IMR-90 (cell line): ENCODE measurements at regions not wholly inside any gene's neighbourhood (a gene's known extent, or its start where the extent isn't known, plus 50 kb on each side); places are given as distances from the start of the nearest gene placed in this dataset.

Experiments used
- ATAC-seq: fragments of 200-7000 bp; cut with Tn5 transposase; 2 replicates; pipeline ENCODE4 v1.9.1; 2020; ENCODE audit warnings: low read depth, mild to moderate bottlenecking, moderate library complexity
- BruUV-seq: library from RNA; stranded (reverse); fragments of 400-500 nt; replicated peaks from 2 replicates; lab custom pipeline; 2021; lab: Mats Ljungman, UMichigan
- CTCF ChIA-PET: fragments of 300-600 bp; formaldehyde crosslinking; extraction: SDS; loops from one replicate; lab custom pipeline; 2021; ENCODE audit warnings: antibody characterized with exemption; lab: Yijun Ruan, JAX
- POLR2A ChIA-PET: fragments of 300-600 bp; sonication (Branson Sonifier 250); formaldehyde crosslinking; loops from one replicate; lab custom pipeline; 2022; ENCODE audit warnings: antibody characterized with exemption; ENCODE audit not compliant: unreplicated experiment; lab: Charles Lee
- DNase-seq: peaks from one replicate; pipeline ENCODE4 v3.0.0; 2013
- H2AFZ ChIP-seq: replicated peaks from 2 replicates; pipeline ENCODE3; 2013; ENCODE audit warnings: low read length, mild to moderate bottlenecking; ENCODE audit not compliant: poor library complexity
- H2AK5ac ChIP-seq: 2 replicates; pipeline ENCODE4 v1.6.1; 2013; ENCODE audit warnings: low read depth, low read length, inconsistent platforms
- H2AK9ac ChIP-seq: replicated peaks from 2 replicates; pipeline ENCODE3; 2013; ENCODE audit warnings: mild to moderate bottlenecking, low read depth, low read length, moderate library complexity; ENCODE audit not compliant: poor library complexity
- H2BK120ac ChIP-seq: 2 replicates; pipeline ENCODE4 v1.6.1; 2013; ENCODE audit warnings: low read depth, low read length, inconsistent platforms
- H2BK15ac ChIP-seq: 3 replicates; pipeline ENCODE4 v1.6.1; 2013; ENCODE audit warnings: low read depth, low read length, inconsistent platforms
- H2BK20ac ChIP-seq: 2 replicates; pipeline ENCODE4 v1.6.1; 2013; ENCODE audit warnings: low read depth, mild to moderate bottlenecking, inconsistent platforms, low read length, moderate library complexity
- H2BK5ac ChIP-seq: 2 replicates; pipeline ENCODE4 v1.6.1; 2013; ENCODE audit warnings: mild to moderate bottlenecking, low read depth, low read length, inconsistent platforms; ENCODE audit not compliant: poor library complexity, severe bottlenecking
- H3K14ac ChIP-seq: replicated peaks from 2 replicates; pipeline ENCODE4 v1.6.1; 2013; ENCODE audit warnings: low read depth, low read length, inconsistent platforms
- H3K18ac ChIP-seq: 2 replicates; pipeline ENCODE4 v1.6.1; 2013; ENCODE audit warnings: low read depth, low read length, control low read depth
- H3K23ac ChIP-seq: 2 replicates; pipeline ENCODE4 v1.6.1; 2013; ENCODE audit warnings: low read depth, low read length, inconsistent platforms
- H3K27ac ChIP-seq: 2 replicates; pipeline ENCODE4 v1.5.1; 2013; ENCODE audit warnings: mild to moderate bottlenecking, control low read depth, low read length; ENCODE audit not compliant: insufficient read depth
- H3K27me3 ChIP-seq: 2 replicates; pipeline ENCODE4 v1.6.1; 2013; ENCODE audit warnings: low read length; ENCODE audit not compliant: control insufficient read depth, insufficient read depth
- H3K36me3 ChIP-seq: 2 replicates; pipeline ENCODE4 v1.6.1; 2013; ENCODE audit warnings: low read length, mixed read lengths; ENCODE audit not compliant: control insufficient read depth, insufficient read depth
- H3K4ac ChIP-seq: 2 replicates; pipeline ENCODE4 v1.6.1; 2013; ENCODE audit warnings: low read depth, low read length, inconsistent platforms
- H3K4me1 ChIP-seq: 2 replicates; pipeline ENCODE4 v1.6.1; 2013; ENCODE audit warnings: low read length, mixed read lengths; ENCODE audit not compliant: control insufficient read depth, insufficient read depth
- H3K4me2 ChIP-seq: 2 replicates; pipeline ENCODE4 v1.6.1; 2013; ENCODE audit warnings: low read depth, mild to moderate bottlenecking, control low read depth, low read length, moderate library complexity
- H3K4me3 ChIP-seq: 2 replicates; pipeline ENCODE4 v1.5.1; 2013; ENCODE audit warnings: low read depth, mild to moderate bottlenecking, control low read depth, low read length, moderate library complexity; ENCODE audit not compliant: insufficient read depth
- H3K56ac ChIP-seq: 2 replicates; pipeline ENCODE4 v1.6.1; 2013; ENCODE audit warnings: low read length, inconsistent platforms; ENCODE audit not compliant: insufficient read depth; ENCODE audit errors: extremely low read depth
- H3K79me1 ChIP-seq, 2 experiments: 2 replicates each; pipeline ENCODE4 v1.6.1; 2013; ENCODE audit warnings: low read length in 2 of 2, inconsistent platforms in 1 of 2, low read depth in 1 of 2
- H3K9ac ChIP-seq: 2 replicates; pipeline ENCODE4 v1.6.1; 2013; ENCODE audit warnings: low read depth, low read length, control low read depth
- H3K9me1 ChIP-seq: 2 replicates; pipeline ENCODE4 v1.6.1; 2013; ENCODE audit warnings: low read length, inconsistent platforms; ENCODE audit not compliant: insufficient read depth
- H3K9me3 ChIP-seq: 2 replicates; pipeline ENCODE4 v1.6.1; 2013; ENCODE audit warnings: low read length; ENCODE audit not compliant: control insufficient read depth, insufficient read depth
- H4K20me1 ChIP-seq: 2 replicates; pipeline ENCODE4 v1.6.1; 2013; ENCODE audit warnings: low read length, inconsistent platforms; ENCODE audit not compliant: insufficient read depth
- H4K5ac ChIP-seq: 2 replicates; pipeline ENCODE4 v1.6.1; 2013; ENCODE audit warnings: mild to moderate bottlenecking, low read depth, low read length, control low read depth
- H4K8ac ChIP-seq, 2 experiments: 2 replicates each; pipeline ENCODE4 v1.6.1; 2013; ENCODE audit warnings: low read depth in 2 of 2, low read length in 2 of 2, control low read depth in 1 of 2, inconsistent platforms in 1 of 2
- H4K91ac ChIP-seq: 2 replicates; pipeline ENCODE4 v1.6.1; 2013; ENCODE audit warnings: low read depth, low read length, inconsistent platforms; ENCODE audit not compliant: insufficient read depth
- BHLHE40 ChIP-seq: fragments of 150-350 bp; IDR thresholded peaks from 2 replicates; pipeline ENCODE4 v1.6.1; 2016; ENCODE audit warnings: mild to moderate bottlenecking, low read depth, low read length
- CEBPB ChIP-seq: IDR thresholded peaks from 2 replicates; pipeline ENCODE4 v1.6.1; 2012; ENCODE audit warnings: low read depth, low read length, improper control_type of control experiment
- CHD1 ChIP-seq: IDR thresholded peaks from 2 replicates; pipeline ENCODE4 v1.6.1; 2012; ENCODE audit warnings: low read depth, low read length, improper control_type of control experiment
- CTCF ChIP-seq: conservative IDR thresholded peaks from 2 replicates; pipeline ENCODE4 v1.5.1; 2012; ENCODE audit warnings: mild to moderate bottlenecking, low read depth, low read length, improper control_type of control experiment
- FOS ChIP-seq: fragments of 150-350 bp; IDR thresholded peaks from 2 replicates; pipeline ENCODE4 v1.6.1; 2016; ENCODE audit warnings: low read depth, low read length
- MAFK ChIP-seq: IDR thresholded peaks from 2 replicates; pipeline ENCODE4 v1.6.1; 2012; ENCODE audit warnings: low read depth, low read length, improper control_type of control experiment
- MAZ ChIP-seq: IDR thresholded peaks from 2 replicates; pipeline ENCODE4 v1.6.1; 2012; ENCODE audit warnings: low read depth, mild to moderate bottlenecking, low read length, improper control_type of control experiment, moderate library complexity, borderline replicate concordance
- MXI1 ChIP-seq: IDR thresholded peaks from 2 replicates; pipeline ENCODE4 v1.6.1; 2012; ENCODE audit warnings: low read depth, mild to moderate bottlenecking, low read length, moderate library complexity, borderline replicate concordance
- NFE2L2 ChIP-seq: fragments of 150-350 bp; IDR thresholded peaks from 2 replicates; pipeline ENCODE4 v1.6.1; 2016; ENCODE audit warnings: low read depth, mild to moderate bottlenecking, low read length
- POLR2A ChIP-seq: IDR thresholded peaks from 2 replicates; pipeline ENCODE4 v1.6.1; 2012; ENCODE audit warnings: mild to moderate bottlenecking, low read depth, low read length
- RAD21 ChIP-seq: IDR thresholded peaks from 2 replicates; pipeline ENCODE4 v1.6.1; 2012; ENCODE audit warnings: low read length, improper control_type of control experiment
- RCOR1 ChIP-seq: IDR thresholded peaks from 2 replicates; pipeline ENCODE4 v1.6.1; 2012; ENCODE audit warnings: mild to moderate bottlenecking, low read length, improper control_type of control experiment; ENCODE audit not compliant: insufficient replicate concordance
- RFX5 ChIP-seq: IDR thresholded peaks from 2 replicates; pipeline ENCODE4 v1.8.0; 2012; ENCODE audit warnings: low read depth, mild to moderate bottlenecking, low read length, moderate library complexity
- SMC3 ChIP-seq: fragments of 150-350 bp; IDR thresholded peaks from 2 replicates; pipeline ENCODE4 v1.6.1; 2016; ENCODE audit warnings: low read depth, mild to moderate bottlenecking, antibody characterized with exemption, low read length, moderate library complexity
- USF2 ChIP-seq: fragments of 150-350 bp; IDR thresholded peaks from 2 replicates; pipeline ENCODE4 v1.6.1; 2017; ENCODE audit warnings: mild to moderate bottlenecking, antibody characterized with exemption, low read length, low read depth
- dilution Hi-C: fragments of 300-500 bp; cut with HindIII; formaldehyde crosslinking; loops from one replicate; pipeline ENCODE4 v1.14.3; 2018; ENCODE audit warnings: low sequenced_read_pairs; ENCODE audit not compliant: unreplicated experiment
- in situ Hi-C: fragments of 300-500 bp; cut with MboI; formaldehyde crosslinking; loops from 3 replicates; pipeline ENCODE4 v1.14.3; 2019; ENCODE audit warnings: low sequenced_read_pairs, inconsistent platforms, mixed read lengths
- intact Hi-C: fragments of 100-400 bp; cut with micrococcal nuclease; formaldehyde crosslinking; loops from 2 replicates; pipeline ENCODE4 v1.10.0; 2022
- TF ChIP-seq, protein P1 (sequence below): fragments of 150-350 bp; IDR thresholded peaks from 2 replicates; pipeline ENCODE4 v1.6.1; 2016; ENCODE audit warnings: low read depth, mild to moderate bottlenecking, low read length, moderate library complexity, borderline replicate concordance

GRCh38 chrX:113455582-113455981 is 615.0 kb upstream of the AMOT start:
- Histone ChIP-seq H3K9me3 (no peaks in the 10 kb centered on the region), H2AK9ac (no peak overlapping the region), H3K18ac (no peak overlapping the region), H4K91ac (no peak overlapping the region), H4K20me1 (no peaks in the 10 kb centered on the region), H3K14ac (no peak overlapping the region), H3K4ac (no peak overlapping the region), H3K27me3 (no peaks in the 10 kb centered on the region), H2BK15ac (no peak overlapping the region), H2BK5ac (no peak overlapping the region), H3K79me1 (no peaks in the 10 kb centered on the region), H3K9ac (no peak overlapping the region), H3K23ac (no peak overlapping the region), H3K4me2 (no peak overlapping the region), H2AK5ac (no peak overlapping the region), H2BK20ac (no peak overlapping the region), H4K5ac (no peak overlapping the region), H3K4me3 (no peak overlapping the region), H2AFZ (no peak overlapping the region), H3K9me1 (no peaks in the 10 kb centered on the region), H4K8ac (no peak overlapping the region), H3K4me1 (no peaks in the 10 kb centered on the region), H3K56ac (no peak overlapping the region), H3K36me3 (no peaks in the 10 kb centered on the region), H3K27ac (no peak overlapping the region), H2BK120ac (no peak overlapping the region)
- dilution Hi-C loops = no loop called here
- intact Hi-C loops = no loop called here
- ChIA-PET CTCF (interaction anchor here (0.9 kb wide), 1 partner anchor 11 kb away, joined by 3 read pairs; no protein-coding TSS in a partner anchor), POLR2A (no interaction called here)
- no TSS peak for BruUV-seq
- ATAC-seq (no peak), DNase-seq (no peak)
- TF ChIP-seq POLR2A (no peak), RCOR1 (no peak), CTCF (no peak), RAD21 (no peak), MAFK (no peak), CEBPB (no peak), USF2 (no peak), CHD1 (no peak), MAZ (no peak), NFE2L2 (no peak), MXI1 (no peak), FOS (no peak), BHLHE40 (no peak), RFX5 (no peak), SMC3 (no peak)
- TF ChIP-seq, protein P1, sequence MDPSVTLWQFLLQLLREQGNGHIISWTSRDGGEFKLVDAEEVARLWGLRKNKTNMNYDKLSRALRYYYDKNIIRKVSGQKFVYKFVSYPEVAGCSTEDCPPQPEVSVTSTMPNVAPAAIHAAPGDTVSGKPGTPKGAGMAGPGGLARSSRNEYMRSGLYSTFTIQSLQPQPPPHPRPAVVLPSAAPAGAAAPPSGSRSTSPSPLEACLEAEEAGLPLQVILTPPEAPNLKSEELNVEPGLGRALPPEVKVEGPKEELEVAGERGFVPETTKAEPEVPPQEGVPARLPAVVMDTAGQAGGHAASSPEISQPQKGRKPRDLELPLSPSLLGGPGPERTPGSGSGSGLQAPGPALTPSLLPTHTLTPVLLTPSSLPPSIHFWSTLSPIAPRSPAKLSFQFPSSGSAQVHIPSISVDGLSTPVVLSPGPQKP = no peak
- in situ Hi-C loops = no loop called here
